ENCODE measurements at regions not wholly inside any gene's neighbourhood (a gene's known extent, or its start where the extent isn't known, plus 50 kb on each side); places are given as distances from the start of the nearest gene placed in this dataset.

DNA sequence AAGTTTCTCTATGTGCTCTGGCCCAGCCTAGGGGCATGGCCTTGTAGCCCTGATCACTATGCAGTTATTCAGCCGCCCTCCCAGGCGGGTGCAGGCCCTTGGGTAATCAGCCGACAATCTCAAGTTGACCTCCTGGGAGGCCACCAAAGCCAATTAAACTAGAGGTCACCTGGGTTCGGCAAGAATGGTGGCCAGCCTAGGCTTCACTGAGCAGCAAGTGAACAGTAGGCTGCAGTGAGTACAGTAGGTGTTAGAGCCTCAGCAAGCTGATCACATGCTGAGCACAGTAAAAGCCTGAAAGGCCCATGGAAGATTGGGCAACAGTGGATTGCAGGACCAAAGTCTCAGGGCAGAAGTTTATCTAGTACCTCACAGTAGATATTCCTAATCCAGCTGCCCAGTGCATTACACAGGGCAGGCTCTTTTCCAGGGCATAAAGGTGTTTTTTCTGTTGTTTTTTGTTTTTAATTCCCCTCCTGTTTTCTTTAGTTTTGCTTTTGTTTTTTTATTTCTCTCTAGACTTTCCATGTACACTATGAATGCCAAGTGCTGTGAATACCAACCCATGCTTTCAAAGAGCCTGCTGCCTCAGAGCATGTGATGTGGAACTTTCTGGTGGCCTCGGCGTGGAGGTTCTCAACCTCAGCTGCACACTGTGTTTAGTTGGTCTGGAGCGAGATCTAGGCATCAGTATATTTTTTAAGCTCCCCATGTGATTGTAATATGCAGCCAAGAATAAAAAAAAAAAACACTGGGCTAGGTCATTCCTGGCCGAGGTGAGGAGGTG, 55.9 kb upstream of the ATL2 start (continued):
- TF ChIP-seq, protein P1, sequence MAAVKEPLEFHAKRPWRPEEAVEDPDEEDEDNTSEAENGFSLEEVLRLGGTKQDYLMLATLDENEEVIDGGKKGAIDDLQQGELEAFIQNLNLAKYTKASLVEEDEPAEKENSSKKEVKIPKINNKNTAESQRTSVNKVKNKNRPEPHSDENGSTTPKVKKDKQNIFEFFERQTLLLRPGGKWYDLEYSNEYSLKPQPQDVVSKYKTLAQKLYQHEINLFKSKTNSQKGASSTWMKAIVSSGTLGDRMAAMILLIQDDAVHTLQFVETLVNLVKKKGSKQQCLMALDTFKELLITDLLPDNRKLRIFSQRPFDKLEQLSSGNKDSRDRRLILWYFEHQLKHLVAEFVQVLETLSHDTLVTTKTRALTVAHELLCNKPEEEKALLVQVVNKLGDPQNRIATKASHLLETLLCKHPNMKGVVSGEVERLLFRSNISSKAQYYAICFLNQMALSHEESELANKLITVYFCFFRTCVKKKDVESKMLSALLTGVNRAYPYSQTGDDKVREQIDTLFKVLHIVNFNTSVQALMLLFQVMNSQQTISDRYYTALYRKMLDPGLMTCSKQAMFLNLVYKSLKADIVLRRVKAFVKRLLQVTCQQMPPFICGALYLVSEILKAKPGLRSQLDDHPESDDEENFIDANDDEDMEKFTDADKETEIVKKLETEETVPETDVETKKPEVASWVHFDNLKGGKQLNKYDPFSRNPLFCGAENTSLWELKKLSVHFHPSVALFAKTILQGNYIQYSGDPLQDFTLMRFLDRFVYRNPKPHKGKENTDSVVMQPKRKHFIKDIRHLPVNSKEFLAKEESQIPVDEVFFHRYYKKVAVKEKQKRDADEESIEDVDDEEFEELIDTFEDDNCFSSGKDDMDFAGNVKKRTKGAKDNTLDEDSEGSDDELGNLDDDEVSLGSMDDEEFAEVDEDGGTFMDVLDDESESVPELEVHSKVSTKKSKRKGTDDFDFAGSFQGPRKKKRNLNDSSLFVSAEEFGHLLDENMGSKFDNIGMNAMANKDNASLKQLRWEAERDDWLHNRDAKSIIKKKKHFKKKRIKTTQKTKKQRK (IDR thresholded peaks at IDR 0.05; ENCODE audit: low read length): no peak
- TF ChIP-seq ARNTL (CRISPR knock-in tag; IDR thresholded peaks at IDR 0.05) (peak; percentile 94), EZH2 (conservative IDR thresholded peaks at IDR 0.05; ENCODE audit: low read depth, low read length) (no peak), ZNF547 (CRISPR knock-in tag; IDR thresholded peaks at IDR 0.05) (peak; percentile 83; the same call in 1 of the 2 replicates), ZNF780A (CRISPR knock-in tag; IDR thresholded peaks at IDR 0.05) (peak; percentile 97), ZNF772 (CRISPR knock-in tag; IDR thresholded peaks at IDR 0.05) (peak; percentile 93), ZNF782 (CRISPR knock-in tag; IDR thresholded peaks at IDR 0.05; ENCODE audit: borderline replicate concordance) (peak; percentile 86; the same call in 1 of the 2 replicates), ZZZ3 (CRISPR knock-in tag; IDR thresholded peaks at IDR 0.05; ENCODE audit: borderline replicate concordance) (no peak), ARID2 (CRISPR knock-in tag; IDR thresholded peaks at IDR 0.05; ENCODE audit: borderline replicate concordance) (no peak), EEA1 (CRISPR knock-in tag; IDR thresholded peaks at IDR 0.05; ENCODE audit: borderline replicate concordance) (no peak), SP1 (IDR thresholded peaks at IDR 0.05) (no peak), SP1 (CRISPR knock-in tag; IDR thresholded peaks at IDR 0.05) (no peak), ATF1 (CRISPR knock-in tag; IDR thresholded peaks at IDR 0.05) (no peak), ZNF768 (CRISPR knock-in tag; IDR thresholded peaks at IDR 0.05) (peak; percentile 35; the same call in 1 of the 2 replicates), ZNF674 (CRISPR knock-in tag; IDR thresholded peaks at IDR 0.05; ENCODE audit: low read depth) (no peak), ZNF501 (CRISPR knock-in tag; IDR thresholded peaks at IDR 0.05) (no peak), ZNF775 (CRISPR knock-in tag; IDR thresholded peaks at IDR 0.05; ENCODE audit: borderline replicate concordance) (no peak), ARNT (IDR thresholded peaks at IDR 0.05) (no peak), KLF9 (CRISPR knock-in tag; IDR thresholded peaks at IDR 0.05; ENCODE audit: low read depth) (no peak), FOXO1 (CRISPR knock-in tag; IDR thresholded peaks at IDR 0.05) (peak; percentile 93)
- TF ChIP-seq, protein P2, sequence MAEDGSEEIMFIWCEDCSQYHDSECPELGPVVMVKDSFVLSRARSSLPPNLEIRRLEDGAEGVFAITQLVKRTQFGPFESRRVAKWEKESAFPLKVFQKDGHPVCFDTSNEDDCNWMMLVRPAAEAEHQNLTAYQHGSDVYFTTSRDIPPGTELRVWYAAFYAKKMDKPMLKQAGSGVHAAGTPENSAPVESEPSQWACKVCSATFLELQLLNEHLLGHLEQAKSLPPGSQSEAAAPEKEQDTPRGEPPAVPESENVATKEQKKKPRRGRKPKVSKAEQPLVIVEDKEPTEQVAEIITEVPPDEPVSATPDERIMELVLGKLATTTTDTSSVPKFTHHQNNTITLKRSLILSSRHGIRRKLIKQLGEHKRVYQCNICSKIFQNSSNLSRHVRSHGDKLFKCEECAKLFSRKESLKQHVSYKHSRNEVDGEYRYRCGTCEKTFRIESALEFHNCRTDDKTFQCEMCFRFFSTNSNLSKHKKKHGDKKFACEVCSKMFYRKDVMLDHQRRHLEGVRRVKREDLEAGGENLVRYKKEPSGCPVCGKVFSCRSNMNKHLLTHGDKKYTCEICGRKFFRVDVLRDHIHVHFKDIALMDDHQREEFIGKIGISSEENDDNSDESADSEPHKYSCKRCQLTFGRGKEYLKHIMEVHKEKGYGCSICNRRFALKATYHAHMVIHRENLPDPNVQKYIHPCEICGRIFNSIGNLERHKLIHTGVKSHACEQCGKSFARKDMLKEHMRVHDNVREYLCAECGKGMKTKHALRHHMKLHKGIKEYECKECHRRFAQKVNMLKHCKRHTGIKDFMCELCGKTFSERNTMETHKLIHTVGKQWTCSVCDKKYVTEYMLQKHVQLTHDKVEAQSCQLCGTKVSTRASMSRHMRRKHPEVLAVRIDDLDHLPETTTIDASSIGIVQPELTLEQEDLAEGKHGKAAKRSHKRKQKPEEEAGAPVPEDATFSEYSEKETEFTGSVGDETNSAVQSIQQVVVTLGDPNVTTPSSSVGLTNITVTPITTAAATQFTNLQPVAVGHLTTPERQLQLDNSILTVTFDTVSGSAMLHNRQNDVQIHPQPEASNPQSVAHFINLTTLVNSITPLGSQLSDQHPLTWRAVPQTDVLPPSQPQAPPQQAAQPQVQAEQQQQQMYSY (CRISPR knock-in tag; IDR thresholded peaks at IDR 0.05): no peak
- TF ChIP-seq, protein P3, sequence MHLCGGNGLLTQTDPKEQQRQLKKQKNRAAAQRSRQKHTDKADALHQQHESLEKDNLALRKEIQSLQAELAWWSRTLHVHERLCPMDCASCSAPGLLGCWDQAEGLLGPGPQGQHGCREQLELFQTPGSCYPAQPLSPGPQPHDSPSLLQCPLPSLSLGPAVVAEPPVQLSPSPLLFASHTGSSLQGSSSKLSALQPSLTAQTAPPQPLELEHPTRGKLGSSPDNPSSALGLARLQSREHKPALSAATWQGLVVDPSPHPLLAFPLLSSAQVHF (CRISPR knock-in tag; IDR thresholded peaks at IDR 0.05): no peak
